HG02610 (cell line): ENCODE measurements at regions not wholly inside any gene's neighbourhood (a gene's known extent, or its start where the extent isn't known, plus 50 kb on each side); places are given as distances from the start of the nearest gene placed in this dataset.
A peak's percentile ranks its signal among the peaks of the same experiment; 100 is the strongest.
"Not testable (repeated sequence)": the region's sequence is repeated elsewhere in the genome, so short reads cannot be mapped to it uniquely, and the experiment has no call there.

Source experiments
- ATAC-seq: cut with Tn5 transposase; IDR thresholded peaks from one replicate; pipeline ENCODE4 v1.9.1; 2021; ENCODE audit warnings: mild to moderate bottlenecking, moderate library complexity; ENCODE audit not compliant: unreplicated experiment

- no peak for ATAC-seq
Observed at GRCh38 chr20:20797521-20798310, 85.3 kb upstream of the RALGAPA2 start.

GRCh38 chr20:20796766-20797440, 84.5 kb upstream of the RALGAPA2 start:
- ATAC-seq: no peak

GRCh38 chr20:20795721-20796120, 83.3 kb upstream of the RALGAPA2 start:
- ATAC-seq: no peak

GRCh38 chr20:20795119-20795518, 82.7 kb upstream of the RALGAPA2 start:
- ATAC-seq: no peak

- no peak for ATAC-seq
Observed at GRCh38 chr20:20793591-20793990, 81.1 kb upstream of the RALGAPA2 start.

- no peak for ATAC-seq
Observed at GRCh38 chr20:20791664-20792568, 79.5 kb upstream of the RALGAPA2 start.

GRCh38 chr20:20788308-20788707, 75.9 kb upstream of the RALGAPA2 start:
- no peak for ATAC-seq

- no peak for ATAC-seq
Observed at GRCh38 chr20:20786428-20786827, 74.0 kb upstream of the RALGAPA2 start.

- ATAC-seq: no peak
Observed at GRCh38 chr20:20785226-20785625, 72.8 kb upstream of the RALGAPA2 start.

- not testable (repeated sequence) for ATAC-seq
Observed at GRCh38 chr20:20784450-20784849, 72.0 kb upstream of the RALGAPA2 start.

- ATAC-seq: no peak
Observed at GRCh38 chr20:20783450-20783849, 71.0 kb upstream of the RALGAPA2 start.

- ATAC-seq: no peak
Observed at GRCh38 chr20:20782755-20783154, 70.3 kb upstream of the RALGAPA2 start.

GRCh38 chr20:20782231-20782630, 69.8 kb upstream of the RALGAPA2 start:
- ATAC-seq: no peak

- no peak for ATAC-seq
Observed at GRCh38 chr20:20781029-20781428, 68.6 kb upstream of the RALGAPA2 start.

- ATAC-seq: peak; percentile 75
Observed at GRCh38 chr20:20780127-20780824, 67.8 kb upstream of the RALGAPA2 start.

- no peak for ATAC-seq
Observed at GRCh38 chr20:20778676-20779075, 66.2 kb upstream of the RALGAPA2 start.

GRCh38 chr20:20772497-20773085, 60.1 kb upstream of the RALGAPA2 start:
- ATAC-seq: no peak

- ATAC-seq: no peak
Observed at GRCh38 chr20:20768202-20768815, 55.9 kb upstream of the RALGAPA2 start.

GRCh38 chr20:20765696-20766365, 53.4 kb upstream of the RALGAPA2 start:
- no peak for ATAC-seq
